ENCODE measurements at regions not wholly inside any gene's neighbourhood (a gene's known extent, or its start where the extent isn't known, plus 50 kb on each side); places are given as distances from the start of the nearest gene placed in this dataset.

GRCh38 chr12:65584016-65584415 is 240.3 kb upstream of the HMGA2 start:
- TF ChIP-seq CTCF (IDR thresholded peaks at IDR 0.05) (no peak), POLR2AphosphoS5 (IDR thresholded peaks at IDR 0.05) (no peak), EP300 (IDR thresholded peaks at IDR 0.05) (no peak)
